ENCODE measurements at regions not wholly inside any gene's neighbourhood (a gene's known extent, or its start where the extent isn't known, plus 50 kb on each side); places are given as distances from the start of the nearest gene placed in this dataset.
"Not testable (repeated sequence)": the region's sequence is repeated elsewhere in the genome, so short reads cannot be mapped to it uniquely, and the experiment has no call there.

GRCh38 chr12:73678335-73678734 is 859.3 kb upstream of the ATXN7L3B start:
- Histone ChIP-seq H3K9ac (ENCODE audit: low read depth, low read length, poor library complexity, severe bottlenecking) (no peak overlapping the region), H3K36me3 (ENCODE audit: insufficient read depth, low read length) (no peaks in the 10 kb centered on the region), H4K20me1 (ENCODE audit: insufficient read depth, low read length, poor library complexity, severe bottlenecking) (no peaks in the 10 kb centered on the region), H3K4me1 (ENCODE audit: insufficient read depth, low read length, poor library complexity, severe bottlenecking) (no peaks in the 10 kb centered on the region), H3K79me2 (ENCODE audit: insufficient read depth, low read length) (no peaks in the 10 kb centered on the region), H3F3A (ENCODE audit: low read depth) (no peaks in the 10 kb centered on the region), H3K4me2 (ENCODE audit: low read depth, low read length, poor library complexity, severe bottlenecking) (no peak overlapping the region), H3K27me3 (ENCODE audit: insufficient read depth, low read length, poor library complexity, severe bottlenecking) (no peaks in the 10 kb centered on the region), H3K9me2 (replicated peaks; ENCODE audit: low read depth, low read length) (no peaks in the 10 kb centered on the region), H3K9me3 (ENCODE audit: insufficient read depth, low read depth, low read length) (no peaks in the 10 kb centered on the region), H2AFZ (ENCODE audit: low read length) (no peak overlapping the region), H3K4me3 (ENCODE audit: low read length, poor library complexity, severe bottlenecking) (no peak overlapping the region)
- no peak for TF ChIP-seq EZH2phosphoT487 (IDR thresholded peaks at IDR 0.05; ENCODE audit: borderline replicate concordance)
- TF ChIP-seq CTCF (conservative IDR thresholded peaks at IDR 0.05; ENCODE audit: low read length), result no peak

DNA sequence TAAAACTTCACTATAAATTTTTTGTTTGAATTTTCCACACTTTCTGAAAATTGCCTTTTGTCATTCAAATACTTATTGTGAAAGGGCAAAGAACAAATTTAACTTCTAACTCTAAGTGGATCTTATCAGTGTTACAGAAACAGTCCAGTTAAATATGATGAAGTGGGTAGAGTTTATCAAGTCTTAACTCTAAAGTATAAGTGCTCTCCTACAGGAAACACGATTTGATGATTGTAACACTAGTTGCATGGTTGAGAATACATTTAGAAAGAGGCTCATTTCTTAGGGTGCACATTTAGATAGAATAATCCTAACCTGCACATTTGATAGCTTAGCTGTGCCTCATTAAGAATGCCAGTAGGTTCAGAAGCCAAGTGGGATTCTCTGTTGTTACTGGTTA is 838.3 kb upstream of the ATXN7L3B start:
- no peaks in the 10 kb centered on the region for H3K27me3 ChIP-seq (ENCODE audit: insufficient read depth, low read length, poor library complexity, severe bottlenecking)
- no peak for TF ChIP-seq CTCF (conservative IDR thresholded peaks at IDR 0.05; ENCODE audit: low read length)
- no peak for TF ChIP-seq EZH2phosphoT487 (IDR thresholded peaks at IDR 0.05; ENCODE audit: borderline replicate concordance)
- no peaks in the 10 kb centered on the region for H3K9me2 ChIP-seq (replicated peaks; ENCODE audit: low read depth, low read length)

GRCh38 chr12:73714655-73715054 is 823.0 kb upstream of the ATXN7L3B start:
- no peak for TF ChIP-seq EZH2phosphoT487 (IDR thresholded peaks at IDR 0.05; ENCODE audit: borderline replicate concordance)
- TF ChIP-seq CTCF (conservative IDR thresholded peaks at IDR 0.05; ENCODE audit: low read length), result no peak
- no peaks in the 10 kb centered on the region for H3K79me2 ChIP-seq (ENCODE audit: insufficient read depth, low read length)

More for the DNA sequence above, 838.3 kb upstream of the ATXN7L3B start:
- Histone ChIP-seq H3K9me3 (ENCODE audit: insufficient read depth, low read depth, low read length) (no peaks in the 10 kb centered on the region), H3K36me3 (ENCODE audit: insufficient read depth, low read length) (no peaks in the 10 kb centered on the region), H3K9ac (ENCODE audit: low read depth, low read length, poor library complexity, severe bottlenecking) (no peak overlapping the region), H3K79me2 (ENCODE audit: insufficient read depth, low read length) (no peaks in the 10 kb centered on the region), H3F3A (ENCODE audit: low read depth) (no peaks in the 10 kb centered on the region), H3K4me3 (ENCODE audit: low read length, poor library complexity, severe bottlenecking) (no peak overlapping the region), H3K4me1 (ENCODE audit: insufficient read depth, low read length, poor library complexity, severe bottlenecking) (no peaks in the 10 kb centered on the region), H4K20me1 (ENCODE audit: insufficient read depth, low read length, poor library complexity, severe bottlenecking) (no peaks in the 10 kb centered on the region), H3K4me2 (ENCODE audit: low read depth, low read length, poor library complexity, severe bottlenecking) (no peak overlapping the region), H2AFZ (ENCODE audit: low read length) (no peak overlapping the region)

GRCh38 chr12:73716143-73716542 is 821.5 kb upstream of the ATXN7L3B start:
- H3F3A ChIP-seq (ENCODE audit: low read depth); H4K20me1 ChIP-seq (ENCODE audit: insufficient read depth, low read length, poor library complexity, severe bottlenecking); H3K4me1 ChIP-seq (ENCODE audit: insufficient read depth, low read length, poor library complexity, severe bottlenecking); H3K9me2 ChIP-seq (replicated peaks; ENCODE audit: low read depth, low read length); H3K36me3 ChIP-seq (ENCODE audit: insufficient read depth, low read length); H3K9me3 ChIP-seq (ENCODE audit: insufficient read depth, low read depth, low read length); H3K4me3 ChIP-seq (ENCODE audit: low read length, poor library complexity, severe bottlenecking); H3K4me2 ChIP-seq (ENCODE audit: low read depth, low read length, poor library complexity, severe bottlenecking); H3K79me2 ChIP-seq (ENCODE audit: insufficient read depth, low read length); H3K27me3 ChIP-seq (ENCODE audit: insufficient read depth, low read length, poor library complexity, severe bottlenecking); H2AFZ ChIP-seq (ENCODE audit: low read length); H3K9ac ChIP-seq (ENCODE audit: low read depth, low read length, poor library complexity, severe bottlenecking): not testable (repeated sequence)

More at GRCh38 chr12:73714655-73715054, 823.0 kb upstream of the ATXN7L3B start:
- Histone ChIP-seq H3K9me2 (replicated peaks; ENCODE audit: low read depth, low read length) (no peaks in the 10 kb centered on the region), H4K20me1 (ENCODE audit: insufficient read depth, low read length, poor library complexity, severe bottlenecking) (no peaks in the 10 kb centered on the region), H3F3A (ENCODE audit: low read depth) (no peaks in the 10 kb centered on the region), H3K36me3 (ENCODE audit: insufficient read depth, low read length) (no peaks in the 10 kb centered on the region), H3K27me3 (ENCODE audit: insufficient read depth, low read length, poor library complexity, severe bottlenecking) (no peaks in the 10 kb centered on the region), H3K9ac (ENCODE audit: low read depth, low read length, poor library complexity, severe bottlenecking) (no peak overlapping the region), H3K4me1 (ENCODE audit: insufficient read depth, low read length, poor library complexity, severe bottlenecking) (no peaks in the 10 kb centered on the region), H3K4me2 (ENCODE audit: low read depth, low read length, poor library complexity, severe bottlenecking) (no peak overlapping the region), H2AFZ (ENCODE audit: low read length) (no peak overlapping the region), H3K4me3 (ENCODE audit: low read length, poor library complexity, severe bottlenecking) (no peak overlapping the region), H3K9me3 (ENCODE audit: insufficient read depth, low read depth, low read length) (no peaks in the 10 kb centered on the region)

Data from Loucy (cell line).